HepG2 (cell line): ENCODE measurements at regions not wholly inside any gene's neighbourhood (a gene's known extent, or its start where the extent isn't known, plus 50 kb on each side); places are given as distances from the start of the nearest gene placed in this dataset.

ENCODE experiments used
- ATAC-seq: fragments of 200-7000 bp; cut with Tn5 transposase; 3 replicates; pipeline ENCODE4 v1.9.1; 2020; ENCODE audit warnings: mild to moderate bottlenecking, moderate library complexity
- BruUV-seq: library from RNA; stranded (reverse); fragments of 400-500 nt; replicated peaks from 2 replicates; lab custom pipeline; 2021; lab: Mats Ljungman, UMichigan
- CTCF ChIA-PET: fragments of 300-600 bp; formaldehyde crosslinking; extraction: SDS; loops from one replicate; lab custom pipeline; 2021; ENCODE audit warnings: low total read pairs, inconsistent platforms, low intra/inter-chr PET ratio; lab: Yijun Ruan, JAX
- POLR2A ChIA-PET: fragments of 350-600 bp; sonication (Branson Sonifier 250); formaldehyde crosslinking; loops from one replicate; lab custom pipeline; 2020; ENCODE audit warnings: antibody characterized with exemption, inconsistent platforms; lab: Yijun Ruan, JAX
- DNase-seq: peaks from one replicate; pipeline ENCODE4 v3.0.0-alpha.2; 2015; ENCODE audit warnings: low spot score
- FAIRE-seq: peaks from 3 replicates; lab custom pipeline; 2011; peaks lifted over from hg19 to GRCh38; lab: Jason Lieb, UNC
- H2AFZ ChIP-seq: one replicate; pipeline ENCODE4 v1.6.1; 2011; ENCODE audit warnings: low read length, inconsistent platforms
- H3K27ac ChIP-seq: fragments of 300-600 bp; 3 replicates; pipeline ENCODE4 v1.8.0; 2011; ENCODE audit warnings: mixed run types, mild to moderate bottlenecking, mixed read lengths, low read length, inconsistent platforms; ENCODE audit not compliant: insufficient read depth; ENCODE audit errors: extremely low read length
- H3K27me3 ChIP-seq, 2 experiments: fragments of 200-600 bp in 1 of 2; 2 replicates in 1 of 2; 3 replicates in 1 of 2; pipeline versions ENCODE4 v1.6.0 to v1.8.0; 2011; ENCODE audit warnings: low read length in 2 of 2, mild to moderate bottlenecking in 2 of 2, moderate library complexity in 2 of 2, inconsistent platforms in 1 of 2; ENCODE audit not compliant: insufficient read depth in 2 of 2, control insufficient read depth in 1 of 2
- H3K36me3 ChIP-seq, 2 experiments: fragments of 200-600 bp in 1 of 2; replicated peaks in 1 of 2; 2 replicates in 1 of 2; 3 replicates in 1 of 2; pipeline versions ENCODE4 v1.5.1 to v1.8.0; 2011; ENCODE audit warnings: low read length in 2 of 2, inconsistent platforms in 1 of 2; ENCODE audit not compliant: insufficient read depth in 2 of 2, control insufficient read depth in 1 of 2
- H3K4me1 ChIP-seq: 2 replicates; pipeline ENCODE4 v1.5.1; 2012; ENCODE audit warnings: low read length, inconsistent platforms; ENCODE audit not compliant: insufficient read depth
- H3K4me2 ChIP-seq: 2 replicates; pipeline ENCODE4 v1.6.0; 2011; ENCODE audit warnings: low read depth, low read length, inconsistent platforms
- H3K4me3 ChIP-seq, 3 experiments: fragments of 200-600 bp in 1 of 3; sonication (generic), shearing (Covaris generic) in 1 of 3; replicated peaks in 1 of 3; 2 replicates each; pipeline ENCODE4 v1.5.1; 2011 to 2016; ENCODE audit warnings: low read length in 3 of 3, inconsistent platforms in 2 of 3, low read depth in 2 of 3, mild to moderate bottlenecking in 2 of 3, control low read depth in 1 of 3, mixed read lengths in 1 of 3; ENCODE audit not compliant: insufficient read depth in 1 of 3
- H3K79me2 ChIP-seq: one replicate; pipeline ENCODE4 v1.6.1; 2011; ENCODE audit warnings: low read length, inconsistent platforms; ENCODE audit not compliant: insufficient read depth
- H3K9ac ChIP-seq: 2 replicates; pipeline ENCODE4 v1.6.0; 2011; ENCODE audit warnings: mild to moderate bottlenecking, low read depth, low read length, inconsistent platforms; ENCODE audit not compliant: insufficient read depth
- H3K9me3 ChIP-seq: 2 replicates; pipeline ENCODE4 v1.5.1; 2012; ENCODE audit warnings: mild to moderate bottlenecking, low read length
- H4K20me1 ChIP-seq: 2 replicates; pipeline ENCODE4 v1.6.0; 2011; ENCODE audit warnings: inconsistent platforms, mild to moderate bottlenecking, low read length, moderate library complexity; ENCODE audit not compliant: insufficient read depth
- CBX1 ChIP-seq: IDR thresholded peaks from one replicate; pipeline ENCODE4 v1.6.1; 2016; ENCODE audit warnings: antibody characterized with exemption, low read depth
- E2F5 ChIP-seq: sonication (generic); formaldehyde crosslinking; conservative IDR thresholded peaks from 2 replicates; pipeline ENCODE4 v1.4.0; 2020; ENCODE audit warnings: missing genetic modification reagents
- EED ChIP-seq: sonication (generic); formaldehyde crosslinking; IDR thresholded peaks from 2 replicates; pipeline ENCODE4 v1.5.0; 2020; ENCODE audit warnings: mild to moderate bottlenecking, missing genetic modification reagents
- ERF ChIP-seq: IDR thresholded peaks from 2 replicates; pipeline ENCODE4 v1.6.1; 2018; ENCODE audit warnings: missing biosample characterization, missing genetic modification reagents
- NKX3-1 ChIP-seq: sonication (generic); formaldehyde crosslinking; IDR thresholded peaks from 2 replicates; pipeline ENCODE4 v1.5.0; 2020; ENCODE audit warnings: missing genetic modification reagents
- PAWR ChIP-seq: sonication (generic); formaldehyde crosslinking; IDR thresholded peaks from 2 replicates; pipeline ENCODE4 v1.4.0; 2020; ENCODE audit warnings: missing genetic modification reagents, mild to moderate bottlenecking, borderline replicate concordance
- RFX3 ChIP-seq: IDR thresholded peaks from 2 replicates; pipeline ENCODE4 v1.6.1; 2016; ENCODE audit warnings: missing biosample characterization, missing genetic modification reagents
- ZFP36L2 ChIP-seq: sonication (generic); formaldehyde crosslinking; IDR thresholded peaks from 2 replicates; pipeline ENCODE4 v1.4.0; 2020; ENCODE audit warnings: missing genetic modification reagents
- ZNF678 ChIP-seq: sonication (generic); formaldehyde crosslinking; IDR thresholded peaks from 2 replicates; pipeline ENCODE4 v1.4.0; 2020; ENCODE audit warnings: mild to moderate bottlenecking, missing genetic modification reagents
- whole genome bisulfite sequencing: methylation state at CpG from one replicate; pipeline ENCODE4 v1.1.6; 2017; ENCODE audit warnings: low lambda C conversion rate; 5-methylcytosine and 5-hydroxymethylcytosine counted together
- in situ Hi-C: cut with HindIII; loops from 2 replicates; pipeline ENCODE4 v1.10.0; 2017; ENCODE audit warnings: low pct_unique_long_range_greater_than_20kb; ENCODE audit not compliant: extremely low pct_ligation_motif_present
- intact Hi-C: fragments of 100-400 bp; cut with micrococcal nuclease; formaldehyde crosslinking; loops from one replicate; pipeline ENCODE4 v1.10.0; 2022; ENCODE audit not compliant: unreplicated experiment
- TF ChIP-seq, protein P1 (sequence below): sonication (generic); formaldehyde crosslinking; IDR thresholded peaks from 2 replicates; pipeline ENCODE4 v1.4.0; 2020; ENCODE audit warnings: missing genetic modification reagents
- TF ChIP-seq, protein P2 (sequence below): IDR thresholded peaks from 2 replicates; pipeline ENCODE4 v1.6.1; 2016; ENCODE audit warnings: low read depth

DNA sequence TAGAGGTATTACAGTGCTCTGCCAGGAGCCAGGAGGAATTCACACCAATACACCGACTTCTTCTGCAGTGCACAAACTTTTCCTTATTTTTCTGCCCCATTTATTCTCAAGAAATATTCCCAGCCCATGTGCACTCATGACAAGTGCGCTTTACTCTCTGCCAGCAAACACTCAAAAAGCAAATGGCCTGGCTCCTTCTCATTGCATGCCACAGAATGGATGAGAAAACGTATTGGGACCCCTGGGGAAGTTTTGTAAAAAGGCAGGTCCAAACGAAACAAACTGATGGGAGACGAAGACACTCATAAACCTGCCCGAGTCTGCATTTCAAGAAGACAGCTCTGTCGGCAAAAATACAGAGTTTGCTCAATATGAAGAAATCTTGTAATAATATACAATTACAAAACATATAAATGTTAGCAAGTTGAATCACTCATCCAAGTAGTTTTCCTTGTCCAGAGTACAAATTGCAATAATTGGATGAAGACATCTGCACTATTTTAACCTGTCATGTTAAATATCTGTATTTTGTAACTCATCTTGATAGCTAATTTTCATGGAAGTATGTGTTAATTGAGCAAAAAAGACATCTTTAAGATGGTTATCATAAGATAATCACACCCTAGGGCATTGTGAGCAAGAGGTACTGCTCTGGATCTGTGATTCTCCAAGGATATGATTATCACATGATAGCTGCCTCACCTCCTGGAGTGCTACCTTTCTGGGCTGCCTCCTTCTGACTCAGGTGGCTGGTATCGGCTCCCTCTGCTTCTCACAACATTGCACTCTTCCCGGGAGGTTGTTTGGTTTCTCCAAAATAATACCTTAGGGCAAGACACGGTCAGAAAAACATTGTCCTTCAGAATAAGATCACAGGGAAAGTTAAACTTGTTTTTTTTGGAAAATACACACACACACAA, 260.8 kb upstream of the G2E3 start:
- WGBS = 11% methylated on average over 10 of the region's 10 CpGs
- no peak for TF ChIP-seq CBX1
- TF ChIP-seq E2F5 (CRISPR knock-in tag) = no peak
- no peak for TF ChIP-seq NKX3-1 (CRISPR knock-in tag)
- TF ChIP-seq EED (CRISPR knock-in tag) = no peak
- TF ChIP-seq PAWR (CRISPR knock-in tag) = no peak
- no peak for TF ChIP-seq ERF (CRISPR knock-in tag)
- TF ChIP-seq, protein P1, sequence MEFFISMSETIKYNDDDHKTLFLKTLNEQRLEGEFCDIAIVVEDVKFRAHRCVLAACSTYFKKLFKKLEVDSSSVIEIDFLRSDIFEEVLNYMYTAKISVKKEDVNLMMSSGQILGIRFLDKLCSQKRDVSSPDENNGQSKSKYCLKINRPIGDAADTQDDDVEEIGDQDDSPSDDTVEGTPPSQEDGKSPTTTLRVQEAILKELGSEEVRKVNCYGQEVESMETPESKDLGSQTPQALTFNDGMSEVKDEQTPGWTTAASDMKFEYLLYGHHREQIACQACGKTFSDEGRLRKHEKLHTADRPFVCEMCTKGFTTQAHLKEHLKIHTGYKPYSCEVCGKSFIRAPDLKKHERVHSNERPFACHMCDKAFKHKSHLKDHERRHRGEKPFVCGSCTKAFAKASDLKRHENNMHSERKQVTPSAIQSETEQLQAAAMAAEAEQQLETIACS (CRISPR knock-in tag) = no peak
- no peak for TF ChIP-seq RFX3 (CRISPR knock-in tag)
- no peak for TF ChIP-seq ZFP36L2
- TF ChIP-seq, protein P2, sequence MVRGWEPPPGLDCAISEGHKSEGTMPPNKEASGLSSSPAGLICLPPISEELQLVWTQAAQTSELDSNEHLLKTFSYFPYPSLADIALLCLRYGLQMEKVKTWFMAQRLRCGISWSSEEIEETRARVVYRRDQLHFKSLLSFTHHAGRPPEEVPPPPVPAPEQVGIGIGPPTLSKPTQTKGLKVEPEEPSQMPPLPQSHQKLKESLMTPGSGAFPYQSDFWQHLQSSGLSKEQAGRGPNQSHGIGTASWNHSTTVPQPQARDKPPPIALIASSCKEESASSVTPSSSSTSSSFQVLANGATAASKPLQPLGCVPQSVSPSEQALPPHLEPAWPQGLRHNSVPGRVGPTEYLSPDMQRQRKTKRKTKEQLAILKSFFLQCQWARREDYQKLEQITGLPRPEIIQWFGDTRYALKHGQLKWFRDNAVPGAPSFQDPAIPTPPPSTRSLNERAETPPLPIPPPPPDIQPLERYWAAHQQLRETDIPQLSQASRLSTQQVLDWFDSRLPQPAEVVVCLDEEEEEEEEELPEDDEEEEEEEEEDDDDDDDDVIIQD (CRISPR knock-in tag) = no peak
- no peak for TF ChIP-seq ZNF678 (CRISPR knock-in tag)
- no peaks in the 10 kb centered on the region for H3K9me3 ChIP-seq
- no peaks in the 10 kb centered on the region for H3K4me1 ChIP-seq
- H3K4me3 ChIP-seq = no peak overlapping the region
- POLR2A ChIA-PET = no interaction called here
- H3K36me3 ChIP-seq = no peaks in the 10 kb centered on the region
- no peak overlapping the region for H3K27ac ChIP-seq
- no peaks in the 10 kb centered on the region for H3K79me2 ChIP-seq
- DNase-seq = no peak
- no peak for ATAC-seq
- BruUV-seq = no TSS peak
- no peak overlapping the region for H3K4me2 ChIP-seq
- intact Hi-C loops (no loop called here), in situ Hi-C loops (no loop called here)
- no peak overlapping the region for H2AFZ ChIP-seq
- CTCF ChIA-PET = no interaction called here
- H4K20me1 ChIP-seq = no peaks in the 10 kb centered on the region
- H3K27me3 ChIP-seq = no peaks in the 10 kb centered on the region
- no peak overlapping the region for H3K9ac ChIP-seq
- FAIRE-seq = no peak
